ENCODE measurements at regions not wholly inside any gene's neighbourhood (a gene's known extent, or its start where the extent isn't known, plus 50 kb on each side); places are given as distances from the start of the nearest gene placed in this dataset.

DNA sequence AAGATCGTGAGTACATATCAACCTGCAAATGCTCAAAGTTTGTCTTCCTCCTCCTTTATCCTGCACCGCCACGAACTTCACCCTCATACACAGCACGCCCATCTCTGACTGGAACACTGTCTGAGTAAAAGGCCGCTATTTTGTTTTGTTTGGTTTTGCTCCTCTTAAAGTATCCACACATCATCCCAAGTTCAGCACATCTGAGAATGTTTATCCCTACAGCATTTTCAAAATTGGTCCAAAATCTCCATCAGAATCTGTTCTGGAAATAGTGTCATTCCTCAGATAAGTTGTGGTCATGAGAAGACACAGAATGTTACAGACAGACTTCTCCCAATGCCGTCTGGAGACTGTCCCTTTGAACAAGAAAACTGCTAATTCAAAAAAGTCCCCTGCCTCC is 251.6 kb upstream of the ARID1B start:
- DNase-seq (ENCODE audit: low spot score): no peak

DNA sequence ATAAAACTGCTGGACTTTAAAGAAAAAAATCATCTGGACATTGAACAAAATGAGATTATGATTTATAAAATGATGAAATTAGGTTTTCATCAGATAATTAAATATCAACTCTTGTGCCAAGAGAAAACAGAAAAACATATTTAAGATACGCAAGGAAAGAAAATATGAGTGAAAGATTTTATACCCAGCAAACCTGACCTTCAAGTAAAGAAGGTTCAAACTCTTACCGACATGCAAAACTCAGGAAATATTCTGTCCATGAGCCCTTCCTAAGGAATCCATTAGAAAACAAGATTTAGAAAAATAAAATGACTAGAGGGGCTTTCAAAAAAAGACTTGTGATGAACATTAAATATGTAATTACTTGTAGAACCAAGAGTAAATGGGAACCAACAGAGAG is 257.2 kb upstream of the ARID1B start:
- no peak for DNase-seq (ENCODE audit: low spot score)

DNA sequence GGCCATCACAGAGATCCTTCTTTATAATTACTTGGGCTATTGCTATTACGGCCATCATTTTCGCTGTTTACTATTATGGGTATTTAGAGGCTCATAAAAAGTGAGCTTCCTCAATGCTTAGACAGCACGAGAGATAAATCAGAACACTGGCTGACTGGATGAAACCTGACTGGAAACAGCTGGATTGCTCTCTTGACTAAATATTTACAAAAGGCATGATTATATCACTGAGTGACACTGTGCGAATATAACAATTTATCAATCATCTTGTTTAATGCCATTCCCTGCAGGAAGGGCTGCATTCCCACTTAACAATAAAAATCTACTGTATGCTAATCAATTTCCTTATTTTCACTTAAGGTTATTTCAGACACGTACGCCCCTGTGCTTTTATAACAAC is 260.1 kb upstream of the ARID1B start:
- no peak for DNase-seq (ENCODE audit: low spot score)

DNA sequence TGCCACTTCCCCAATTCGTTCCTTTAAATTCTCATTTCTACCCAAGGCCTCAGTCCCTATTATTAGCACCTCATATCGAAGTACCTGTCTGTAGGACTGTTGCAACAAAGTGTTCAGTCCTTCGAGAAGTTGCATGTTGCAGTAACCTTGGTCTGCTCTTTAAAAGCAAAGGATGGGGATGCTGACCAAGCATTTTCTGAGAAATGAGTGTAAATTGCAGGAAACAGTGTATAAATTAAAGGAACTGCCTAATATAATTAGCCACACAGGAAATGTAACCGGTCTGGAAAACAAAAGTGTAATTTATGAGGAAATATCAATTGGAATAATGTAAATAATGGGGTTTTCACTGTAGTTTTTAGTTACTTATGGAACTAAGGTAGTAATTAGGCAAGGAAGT is 261.9 kb upstream of the ARID1B start:
- no peak for DNase-seq (ENCODE audit: low spot score)

DNA sequence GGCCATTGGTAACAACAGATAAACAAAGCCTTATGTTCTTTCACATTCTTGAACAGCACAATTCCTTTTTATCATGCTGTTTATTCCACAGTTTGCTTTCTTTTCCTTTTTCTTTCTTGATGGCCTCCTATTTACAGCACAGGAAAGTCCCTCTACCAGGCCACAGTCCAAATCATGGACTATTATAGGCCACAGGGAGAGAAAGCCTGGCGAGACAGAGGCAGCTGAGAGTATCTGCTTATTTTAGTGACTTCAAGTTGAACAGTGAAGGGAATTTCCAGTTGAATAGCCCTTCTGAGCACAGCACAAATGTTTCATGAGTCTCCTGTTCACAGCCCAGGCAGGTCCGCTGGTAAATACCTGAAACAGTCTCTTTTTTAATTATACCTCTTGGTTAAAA is 263.7 kb upstream of the ARID1B start:
- DNase-seq (ENCODE audit: low spot score): no peak

DNA sequence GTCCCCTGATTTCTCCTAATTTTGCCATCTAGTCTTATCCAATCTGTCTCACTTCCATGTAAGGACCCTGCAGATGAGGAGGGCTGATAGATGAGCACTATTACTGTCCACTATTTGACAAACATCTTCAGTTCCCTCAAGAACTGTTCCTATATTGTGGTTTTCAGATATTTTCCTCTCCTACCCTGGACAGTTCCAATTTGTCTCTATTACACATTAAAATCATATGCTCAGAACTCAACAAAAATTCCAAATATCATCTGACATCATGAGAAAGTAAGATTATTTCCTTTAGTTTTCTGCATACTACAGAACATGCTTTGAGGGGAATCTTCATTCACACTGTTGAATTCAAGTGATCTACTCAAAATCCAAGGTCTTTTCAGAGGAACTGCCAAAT is 265.6 kb upstream of the ARID1B start:
- no peak for DNase-seq (ENCODE audit: low spot score)

DNA sequence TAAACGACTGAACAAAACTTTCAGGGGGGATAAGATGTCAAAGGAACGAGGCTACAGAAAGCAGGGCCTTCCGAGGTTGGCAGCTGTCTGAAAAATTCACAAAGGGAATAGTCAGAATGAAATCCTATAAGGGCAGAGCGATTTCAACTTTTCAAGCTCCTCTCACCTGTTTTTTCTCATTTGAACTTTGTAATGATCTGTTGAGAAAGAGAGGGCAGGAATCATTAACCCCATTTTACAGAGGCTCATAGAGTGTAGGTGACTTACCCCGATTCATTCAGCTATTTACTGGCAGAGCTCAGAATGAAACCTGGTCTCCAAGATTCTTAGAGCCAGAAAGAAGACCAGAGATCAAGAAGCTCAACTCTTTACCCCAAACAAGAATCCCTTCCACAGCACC is 266.1 kb upstream of the ARID1B start:
- DNase-seq (ENCODE audit: low spot score): no peak

DNA sequence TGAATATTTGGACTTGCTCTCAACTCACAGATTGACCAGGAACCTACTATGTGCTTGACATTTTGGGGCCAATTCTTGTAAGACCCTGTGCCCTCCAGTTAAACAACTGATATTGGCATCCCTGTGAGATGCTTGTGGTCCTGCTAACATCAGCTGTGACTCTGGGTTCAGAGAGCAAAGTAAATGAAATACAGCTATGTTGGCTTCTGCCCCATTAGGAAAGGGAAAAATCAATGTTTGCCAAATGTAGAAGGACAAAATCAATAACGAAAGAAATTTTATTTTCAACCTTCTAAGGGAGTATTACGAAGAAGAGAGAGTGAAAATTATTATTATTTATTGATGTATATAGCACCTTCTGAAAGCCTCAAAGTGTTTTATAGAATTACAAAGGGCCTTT is 266.9 kb upstream of the ARID1B start:
- DNase-seq (ENCODE audit: low spot score): no peak

DNA sequence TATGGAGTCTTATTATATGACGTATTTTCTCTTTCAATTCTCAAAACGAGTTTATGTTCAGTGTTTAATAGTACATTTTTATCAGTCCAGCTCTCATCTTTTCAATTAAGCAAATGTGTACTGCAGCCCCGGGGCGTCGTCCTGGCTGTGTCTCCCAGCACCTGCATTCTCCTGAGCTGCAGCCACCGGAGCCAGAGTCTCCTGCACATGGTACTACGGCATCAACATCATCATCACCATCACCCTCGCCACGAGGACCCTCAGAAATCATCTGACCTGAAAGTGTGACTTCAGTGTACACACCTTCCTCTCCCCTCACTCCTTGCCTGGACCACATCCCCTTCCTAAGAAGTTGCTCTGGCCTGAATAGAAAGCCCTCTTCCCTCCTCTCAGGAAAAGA is 267.7 kb upstream of the ARID1B start:
- DNase-seq (ENCODE audit: low spot score): no peak

DNA sequence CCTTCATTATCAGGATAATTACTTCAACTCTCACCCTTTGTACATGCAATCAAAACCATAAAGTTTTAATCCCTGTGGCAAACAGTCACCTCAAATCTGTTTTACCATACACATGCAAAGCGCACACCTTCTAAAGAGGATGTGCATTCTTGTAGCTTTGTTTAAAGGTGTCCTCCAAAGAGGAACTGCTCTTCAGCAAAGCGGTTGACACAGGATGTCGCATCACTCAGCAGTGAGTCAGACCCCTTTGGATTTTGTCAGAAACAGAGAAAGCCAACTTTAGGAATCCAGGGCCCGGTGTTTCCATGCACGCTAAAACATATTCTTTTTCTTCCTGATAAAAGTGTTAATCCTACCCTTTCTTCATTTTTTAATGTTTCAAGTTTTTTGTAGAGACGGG is 268.3 kb upstream of the ARID1B start:
- no peak for DNase-seq (ENCODE audit: low spot score)

DNA sequence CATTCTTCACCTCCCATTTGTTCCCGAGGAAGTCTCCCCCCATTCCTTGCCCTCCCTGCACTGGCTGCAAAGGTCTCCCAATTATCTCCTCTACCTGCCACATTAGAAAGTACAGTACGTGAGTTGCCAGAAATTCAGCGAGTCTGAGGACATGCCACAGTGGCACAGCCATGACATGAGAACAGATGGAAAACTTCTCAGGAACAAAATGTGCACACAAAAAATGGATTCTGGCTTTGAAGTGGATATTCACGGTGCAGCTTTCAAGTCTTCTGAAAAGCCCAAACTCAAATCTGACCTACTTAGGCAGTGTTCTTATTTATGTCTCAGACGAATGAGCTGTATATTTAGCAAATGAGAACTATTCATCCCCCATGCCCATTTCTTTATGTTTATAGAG is 269.1 kb upstream of the ARID1B start:
- no peak for DNase-seq (ENCODE audit: low spot score)

DNA sequence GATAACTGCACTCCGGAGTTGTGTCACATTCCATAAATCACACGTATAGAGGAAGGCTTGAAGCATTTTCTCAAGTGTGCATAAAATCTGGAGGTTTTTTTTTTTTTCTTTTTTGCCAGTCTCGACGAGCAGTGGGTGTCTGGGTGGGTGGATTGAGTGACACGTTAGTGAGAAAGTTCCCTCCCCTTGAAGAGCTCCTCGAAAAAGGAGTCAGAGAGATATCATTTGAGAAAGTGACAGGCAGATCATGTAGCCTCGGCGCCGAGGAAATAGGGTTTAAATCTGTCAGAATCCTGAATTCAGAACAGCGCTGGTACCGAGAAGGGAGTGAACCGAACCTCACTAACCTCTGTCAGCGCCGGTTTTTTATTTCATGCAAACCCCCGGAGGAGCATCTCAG is 269.5 kb upstream of the ARID1B start:
- DNase-seq (ENCODE audit: low spot score): no peak

DNA sequence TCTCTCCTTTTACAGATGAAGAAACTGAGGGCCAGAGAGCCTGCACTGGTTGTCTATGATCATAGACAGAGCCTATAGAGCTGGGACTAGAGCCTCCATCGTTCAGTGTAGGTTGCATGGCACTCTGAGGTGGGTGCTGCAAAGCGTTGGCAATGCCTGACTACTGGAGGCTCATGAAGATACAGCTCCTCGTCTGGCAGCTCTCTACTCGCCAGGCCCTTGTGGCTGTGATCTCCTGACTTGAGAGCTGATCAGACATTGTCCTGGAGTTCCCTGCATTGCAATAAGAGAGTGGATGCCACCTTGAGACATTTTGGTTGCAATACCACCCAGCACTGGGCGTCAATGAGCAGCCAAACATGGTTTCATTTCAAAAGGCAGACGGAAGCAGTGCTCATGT is 270.1 kb upstream of the ARID1B start:
- DNase-seq (ENCODE audit: low spot score): no peak

DNA sequence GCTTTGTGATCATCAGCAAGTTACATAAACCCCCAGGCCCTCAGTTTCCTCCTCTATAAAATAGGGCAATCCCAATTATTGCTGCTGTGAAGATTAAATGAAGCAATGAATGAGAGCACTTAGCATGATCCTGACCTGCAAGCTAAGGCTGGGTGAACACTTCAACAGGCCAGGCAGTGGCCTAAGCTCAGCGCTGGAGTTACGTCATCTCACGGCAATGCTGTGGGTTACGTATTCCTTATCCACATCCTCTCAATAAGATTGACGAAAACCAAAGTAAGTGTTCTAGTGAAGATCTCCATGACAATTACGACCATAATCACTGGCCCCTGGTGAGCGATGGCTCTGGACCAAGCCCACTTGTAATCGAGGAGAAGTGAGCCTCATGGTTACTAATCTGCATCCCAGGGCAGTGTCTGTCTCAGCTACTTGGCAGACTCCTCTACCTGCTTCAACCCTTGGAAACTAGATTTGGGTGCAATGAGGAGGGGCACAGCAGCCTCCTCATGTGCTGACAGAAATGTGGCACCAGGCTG is 274.1 kb upstream of the ARID1B start:
- no peak for DNase-seq (ENCODE audit: low spot score)

DNA sequence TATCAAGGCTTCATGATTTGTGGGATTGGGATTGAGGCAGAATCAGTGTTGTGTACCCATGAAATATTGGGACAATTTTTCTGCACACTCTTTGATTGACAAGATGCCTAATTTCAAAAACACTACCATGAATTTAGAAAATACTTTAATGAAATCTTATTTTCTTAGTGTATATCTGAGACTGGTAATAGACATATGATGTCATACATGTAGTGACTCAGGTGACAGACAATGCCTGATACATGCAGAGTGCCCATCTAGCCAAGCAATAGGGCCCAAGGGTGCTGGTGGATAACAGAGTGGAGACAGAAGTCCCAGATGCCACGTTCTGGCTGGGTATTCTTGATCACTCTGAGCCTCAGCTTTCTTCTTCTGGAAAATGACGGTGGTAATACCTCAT is 279.6 kb upstream of the ARID1B start:
- no peak for DNase-seq (ENCODE audit: low spot score)

DNA sequence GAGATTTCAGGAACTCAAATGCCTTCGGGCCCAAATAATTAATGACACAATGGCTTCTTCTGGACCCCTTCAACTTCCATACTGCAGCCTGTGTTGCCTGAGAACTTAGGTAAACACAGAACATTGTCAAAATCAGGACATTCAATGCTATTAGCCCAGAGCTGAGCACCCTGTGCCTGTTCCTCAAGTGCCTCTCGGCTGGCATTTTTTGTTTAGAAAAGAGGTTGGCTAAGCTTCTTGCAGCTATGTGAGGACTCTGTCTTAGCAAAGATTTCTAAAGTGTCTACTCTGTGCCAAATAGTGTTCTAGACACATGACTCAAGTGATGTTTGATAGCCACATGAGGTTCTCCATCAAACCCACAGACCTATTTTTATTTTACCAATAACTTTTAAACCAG is 289.3 kb upstream of the ARID1B start:
- no peak for DNase-seq (ENCODE audit: low spot score)

DNA sequence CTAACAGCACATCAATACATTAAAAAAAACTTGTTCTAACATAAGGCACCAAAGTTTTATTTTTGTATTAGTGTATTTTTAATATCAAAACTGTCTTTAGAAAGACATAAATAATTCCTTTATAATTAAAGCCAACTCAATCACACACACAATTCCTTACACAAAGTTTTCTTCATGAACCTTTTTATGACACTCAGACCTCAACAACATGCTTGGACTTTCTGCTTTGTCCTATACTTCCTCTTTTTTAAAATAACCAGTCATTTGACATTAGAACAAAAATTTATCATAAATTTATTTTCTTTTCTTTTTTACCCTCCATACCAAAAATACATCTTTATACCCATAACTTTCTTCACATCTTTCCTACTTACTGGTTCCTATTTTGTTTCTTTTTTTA is 292.0 kb upstream of the ARID1B start:
- DNase-seq (ENCODE audit: low spot score): no peak

DNA sequence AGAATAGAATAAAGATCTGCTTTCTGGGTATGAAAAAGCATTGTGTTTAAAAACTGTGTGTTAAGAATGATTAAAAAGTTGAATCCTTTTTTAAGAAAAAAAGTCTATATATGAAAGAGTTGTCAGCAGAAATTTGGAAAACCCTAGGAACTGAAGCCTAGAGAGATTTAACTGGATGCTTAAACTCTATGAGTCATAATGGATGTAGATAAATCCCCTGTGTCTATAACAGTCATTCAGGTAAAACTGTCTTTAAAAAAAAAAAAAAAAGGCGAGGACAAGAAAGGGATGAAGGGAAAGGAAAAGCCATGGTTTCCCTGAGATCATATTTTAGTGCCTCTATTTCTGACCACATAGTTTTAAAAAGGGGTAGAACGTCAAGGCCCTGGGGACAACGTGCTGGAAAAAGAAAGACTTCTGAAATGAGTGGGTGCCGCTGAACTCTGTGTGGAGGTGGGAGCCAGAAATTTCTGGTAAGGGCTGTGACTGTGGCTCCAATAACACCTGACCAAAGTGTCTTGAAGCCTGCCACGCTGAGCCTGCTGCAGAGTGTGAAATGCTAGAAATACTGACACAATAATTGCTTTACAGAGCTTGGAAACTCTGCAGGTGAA is 302.6 kb upstream of the ARID1B start:
- DNase-seq (ENCODE audit: low spot score): no peak

DNA sequence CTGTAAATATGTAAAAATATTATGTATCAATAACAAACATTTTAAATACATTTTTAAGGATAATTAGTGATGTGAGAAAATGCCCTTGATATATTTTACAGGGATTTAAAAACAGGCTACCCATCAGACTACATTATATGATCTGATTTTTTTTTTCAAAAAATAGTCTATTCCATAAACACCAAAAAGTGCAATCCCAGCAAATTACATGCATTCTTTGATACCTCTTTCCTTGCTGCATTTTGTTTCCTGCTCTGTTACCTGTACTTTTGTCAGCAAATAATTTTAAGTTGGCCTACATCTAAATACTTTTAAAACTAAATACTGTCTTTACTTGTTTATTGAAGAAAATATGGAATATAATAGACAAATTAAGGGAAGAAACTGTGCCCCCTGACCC is 306.2 kb upstream of the ARID1B start:
- no peak for DNase-seq (ENCODE audit: low spot score)

DNA sequence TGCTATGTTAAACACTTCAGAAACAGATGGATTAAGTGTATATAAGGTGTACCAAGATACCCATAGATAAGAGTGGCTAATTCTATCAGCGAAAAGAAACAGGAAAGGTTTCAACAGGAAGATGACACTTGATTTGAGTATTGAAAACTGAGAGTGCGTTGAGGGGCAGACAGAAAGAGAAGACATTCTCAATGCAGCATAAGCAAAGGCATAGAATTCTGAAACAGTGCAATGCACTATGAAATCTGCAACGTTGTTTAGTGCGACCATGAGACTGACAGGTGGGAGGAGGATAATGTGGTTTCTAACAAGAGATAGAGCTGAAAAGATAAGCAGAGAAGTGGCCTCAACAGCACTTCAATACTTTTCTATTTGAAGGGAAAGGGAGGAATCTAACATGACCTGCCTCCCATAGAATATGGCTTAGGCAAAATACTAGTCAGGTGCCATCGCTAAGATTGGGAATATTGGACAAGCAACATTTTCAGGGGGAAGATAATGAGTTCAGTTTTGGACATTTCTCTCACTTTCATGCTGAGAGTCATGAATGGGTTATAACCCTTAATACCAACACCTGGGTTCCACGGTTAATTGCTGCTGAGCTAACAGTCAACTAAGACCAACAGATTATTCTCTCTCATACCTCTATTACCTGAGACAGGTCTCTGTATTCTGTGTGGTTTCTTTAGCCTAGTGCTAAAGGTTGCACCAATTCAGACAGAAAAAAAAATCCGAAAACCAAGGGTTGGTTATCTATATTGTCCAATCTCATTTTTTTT is 312.9 kb upstream of the ARID1B start:
- DNase-seq (ENCODE audit: low spot score): no peak

DNA sequence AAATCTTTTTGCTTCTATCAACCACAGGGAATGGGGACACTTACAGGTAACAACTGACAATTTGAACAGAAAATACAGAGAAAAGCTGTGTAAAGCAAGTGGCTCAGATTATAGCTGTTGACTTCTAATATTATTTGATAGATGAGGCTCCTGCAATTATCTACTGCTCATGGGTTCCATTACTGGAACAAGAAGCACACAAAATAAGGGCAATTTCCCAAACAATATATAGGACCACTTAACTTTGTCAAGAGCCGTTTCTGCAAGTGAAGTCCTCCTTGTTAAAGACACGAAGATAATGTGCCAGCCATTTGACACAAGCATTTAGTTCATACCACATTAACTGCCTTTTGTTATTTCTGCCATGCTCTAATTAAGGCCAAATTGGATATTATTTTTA is 315.5 kb upstream of the ARID1B start:
- no peak for DNase-seq (ENCODE audit: low spot score)

DNA sequence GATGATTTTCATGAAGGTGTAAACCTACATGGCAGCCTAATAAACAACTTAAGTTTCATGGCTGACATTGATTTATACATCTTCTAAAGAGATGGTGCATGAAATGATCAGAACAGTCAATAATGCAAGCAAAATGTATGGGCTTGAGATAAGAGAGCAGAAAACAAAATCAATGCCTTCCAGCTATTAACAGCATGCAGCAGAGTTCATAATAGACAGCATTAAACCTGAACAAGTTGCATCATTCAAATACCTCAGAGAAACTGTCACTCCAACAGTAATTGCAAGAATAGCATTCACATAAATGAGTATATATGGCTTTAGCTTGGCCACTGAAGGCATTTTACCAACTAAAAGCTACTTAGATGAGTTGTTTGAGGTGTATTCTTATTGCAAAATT is 319.6 kb upstream of the ARID1B start:
- DNase-seq (ENCODE audit: low spot score): no peak

DNA sequence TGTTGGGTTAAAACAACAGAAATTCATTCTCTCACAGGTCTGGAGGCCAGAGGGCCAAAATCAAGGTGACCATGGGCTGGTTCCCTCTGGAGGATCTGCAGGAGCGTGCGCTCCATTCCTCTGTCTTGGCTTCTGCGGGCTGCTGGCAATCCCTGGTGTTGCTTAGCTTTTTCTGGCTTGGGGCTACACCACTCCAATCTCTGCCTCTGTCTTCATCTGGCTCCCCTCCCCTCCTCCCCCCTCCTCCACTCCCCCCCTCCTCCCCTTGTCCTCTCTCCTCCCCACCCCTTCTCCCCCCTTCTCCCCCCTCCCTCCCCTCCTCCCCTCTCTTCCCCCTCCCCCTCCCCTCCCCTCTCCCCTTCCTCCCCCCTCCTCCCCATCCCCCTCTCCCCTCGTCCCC is 321.3 kb upstream of the ARID1B start:
- DNase-seq (ENCODE audit: low spot score): no peak
